NCI-H748 (cell line): ENCODE measurements at regions not wholly inside any gene's neighbourhood (a gene's known extent, or its start where the extent isn't known, plus 50 kb on each side); places are given as distances from the start of the nearest gene placed in this dataset.
A peak's percentile ranks its signal among the peaks of the same experiment; 100 is the strongest.
"Not testable (repeated sequence)": the region's sequence is repeated elsewhere in the genome, so short reads cannot be mapped to it uniquely, and the experiment has no call there.

Experiments
- DNase-seq: peaks from one replicate; lab custom pipeline; 2025; ENCODE audit not compliant: unreplicated experiment; lab: John Stamatoyannopoulos, UW

DNA sequence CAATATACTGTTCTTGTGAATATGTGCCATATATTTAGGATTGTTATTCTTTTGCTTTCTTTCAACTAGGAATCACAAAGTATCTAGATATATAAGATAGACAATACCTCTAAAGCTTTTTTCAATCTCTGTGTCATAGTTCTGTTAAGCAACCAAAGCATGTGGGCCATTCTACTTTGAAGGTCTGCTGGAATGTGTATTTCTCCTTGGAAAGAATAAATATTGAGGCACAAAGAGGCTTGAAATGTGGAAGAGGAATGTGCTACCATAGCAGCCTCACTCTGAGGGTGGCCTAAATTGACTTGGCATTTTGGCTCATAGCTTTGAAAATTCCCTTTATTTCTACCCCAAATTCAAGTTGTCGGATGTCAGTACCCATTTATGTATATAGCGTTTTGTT lies 488.5 kb upstream of the MAN1A1 start:
- DNase-seq, result no peak

DNA sequence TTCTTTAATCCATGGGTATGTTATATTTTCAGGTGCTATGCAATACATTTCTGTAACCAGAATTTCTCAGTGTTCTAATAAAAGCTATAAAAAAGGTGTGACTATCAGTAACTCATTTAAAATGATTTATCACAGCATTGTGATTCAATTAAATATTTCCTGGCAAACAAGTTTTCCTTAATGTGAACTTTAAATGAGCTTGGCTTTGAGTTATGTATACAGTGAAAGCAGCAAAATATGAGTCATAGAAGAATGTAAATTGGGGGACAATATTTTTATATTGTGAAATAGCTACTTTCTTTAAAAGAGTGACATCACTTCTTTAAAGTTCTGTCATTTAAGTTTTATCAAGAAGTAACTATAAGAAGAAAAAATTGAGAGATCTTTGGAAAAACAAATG lies 484.9 kb upstream of the MAN1A1 start:
- DNase-seq, result no peak

GRCh38 chr6:119832411-119832810 lies 482.9 kb upstream of the MAN1A1 start:
- no peak for DNase-seq

DNA sequence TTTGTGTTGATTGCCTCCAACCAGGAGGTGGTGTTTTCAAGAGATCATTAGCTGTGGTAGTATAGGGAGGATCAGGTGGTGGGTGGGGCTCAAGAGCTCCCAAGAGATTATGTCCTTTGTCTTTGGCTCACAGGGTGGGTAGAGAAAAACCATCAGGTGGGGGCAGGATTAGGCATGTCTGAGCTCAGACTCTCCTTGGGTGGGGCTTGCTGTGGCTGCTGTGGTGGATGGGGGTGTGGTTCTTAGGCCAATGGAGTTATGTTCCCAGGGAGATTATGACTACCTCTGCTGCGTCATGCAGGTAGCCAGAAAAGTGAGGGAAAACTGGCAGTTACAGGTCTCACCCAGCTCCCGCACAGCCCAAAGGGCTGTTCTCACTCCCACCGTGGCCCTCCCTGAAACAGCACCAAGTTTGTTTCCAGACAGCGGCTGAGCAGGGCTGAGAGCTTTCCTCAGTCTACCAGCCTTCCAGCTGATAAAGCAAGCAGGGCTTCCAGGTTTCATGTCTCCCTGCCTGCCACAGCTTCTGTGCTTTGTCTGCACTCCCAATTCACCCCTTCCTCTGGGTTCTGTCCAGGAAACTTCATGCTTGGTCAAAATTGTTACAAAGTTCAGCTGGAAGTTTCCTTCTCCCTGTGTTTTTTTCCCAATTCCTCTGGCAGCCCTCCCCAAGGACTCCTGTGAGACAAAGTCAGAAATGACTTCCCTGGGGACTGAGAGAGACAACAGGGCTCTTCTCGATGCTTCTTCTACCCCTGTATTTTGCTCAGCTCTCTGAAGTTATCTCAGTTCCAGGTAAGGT lies 481.1 kb upstream of the MAN1A1 start:
- peak; percentile 44 for DNase-seq

DNA sequence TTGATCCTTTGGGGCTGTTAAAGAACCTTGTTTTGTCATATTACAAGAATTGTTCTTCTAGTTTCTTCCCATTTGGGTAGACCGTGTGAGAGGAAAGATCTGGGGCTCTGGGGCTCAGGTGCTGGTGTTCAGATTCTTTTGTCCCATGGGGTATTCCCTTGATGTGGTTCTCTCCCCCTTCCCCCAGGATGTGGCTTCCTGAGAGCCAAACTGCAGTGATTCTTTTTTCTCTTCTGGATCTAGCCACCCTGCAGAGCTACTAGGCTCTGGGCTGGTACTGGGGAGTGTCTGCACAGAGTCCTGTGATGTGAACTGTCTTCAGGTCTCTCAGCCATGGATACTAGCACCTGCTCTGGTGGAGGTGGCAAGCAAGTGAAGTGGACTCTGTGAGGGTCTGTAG lies 480.5 kb upstream of the MAN1A1 start:
- DNase-seq, result no peak

DNA sequence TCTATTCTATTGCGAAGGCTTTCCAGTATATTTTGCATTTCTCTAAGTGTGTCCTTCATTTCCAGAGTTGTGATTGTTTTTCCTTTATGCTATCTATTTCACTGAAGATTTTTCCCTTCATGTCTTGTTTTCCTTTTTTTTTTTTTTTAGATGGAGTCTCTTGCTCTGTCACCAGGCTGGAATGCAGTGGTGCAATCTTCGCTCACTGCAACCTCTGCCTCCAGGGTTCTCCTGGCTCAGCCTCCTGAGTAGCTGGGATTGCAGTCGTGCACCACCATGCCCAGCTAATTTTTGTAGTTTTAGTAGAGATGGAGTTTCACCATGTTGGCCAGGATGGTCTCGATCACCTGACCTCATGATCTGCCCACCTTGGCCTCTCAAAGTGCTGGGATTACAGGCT lies 479.9 kb upstream of the MAN1A1 start:
- DNase-seq, result not testable (repeated sequence)

GRCh38 chr6:119829006-119829405 lies 479.4 kb upstream of the MAN1A1 start:
- DNase-seq, result no peak

GRCh38 chr6:119821380-119821779 lies 471.8 kb upstream of the MAN1A1 start:
- DNase-seq, result no peak

DNA sequence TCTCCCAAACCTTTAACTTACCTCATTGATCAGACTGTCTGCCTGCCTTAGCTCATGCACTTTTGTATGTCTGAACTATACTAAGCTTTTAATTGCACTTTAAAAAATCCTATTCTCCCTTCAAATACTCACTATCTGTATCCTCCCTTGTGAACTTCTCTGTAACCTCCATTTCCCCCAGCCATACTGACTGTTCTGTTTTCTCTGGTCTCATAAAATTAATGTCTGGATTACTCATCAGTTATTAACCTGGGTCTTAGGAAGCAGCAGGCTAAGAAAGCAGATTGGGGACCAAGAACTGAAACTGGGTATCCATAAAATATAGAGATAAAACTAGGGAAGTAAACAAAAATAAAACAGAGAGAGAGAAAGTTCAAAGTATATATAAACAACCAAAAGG lies 469.3 kb upstream of the MAN1A1 start:
- DNase-seq, result no peak

GRCh38 chr6:119814609-119815400 lies 465.2 kb upstream of the MAN1A1 start:
- no peak for DNase-seq

GRCh38 chr6:119802464-119802863 lies 452.9 kb upstream of the MAN1A1 start:
- DNase-seq, result no peak

DNA sequence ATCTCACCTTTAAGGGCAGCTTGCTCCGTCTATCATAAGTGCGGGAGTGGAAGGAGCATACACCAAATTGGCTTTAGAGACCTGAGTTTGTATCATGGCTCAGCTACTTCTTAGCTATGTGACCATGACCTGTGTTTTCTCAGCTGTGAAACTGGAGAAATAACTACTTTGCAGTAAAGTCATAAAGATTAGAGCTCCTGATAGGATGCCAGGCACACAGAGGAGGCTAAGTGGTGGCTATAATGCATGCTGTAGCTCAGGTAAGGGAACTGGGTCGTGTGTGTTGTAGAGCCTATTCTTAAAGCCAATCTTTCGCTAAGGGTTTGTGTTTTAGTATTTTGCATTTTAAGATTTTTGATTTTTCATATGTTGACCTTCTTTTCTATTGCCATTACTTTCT lies 451.5 kb upstream of the MAN1A1 start:
- no peak for DNase-seq

DNA sequence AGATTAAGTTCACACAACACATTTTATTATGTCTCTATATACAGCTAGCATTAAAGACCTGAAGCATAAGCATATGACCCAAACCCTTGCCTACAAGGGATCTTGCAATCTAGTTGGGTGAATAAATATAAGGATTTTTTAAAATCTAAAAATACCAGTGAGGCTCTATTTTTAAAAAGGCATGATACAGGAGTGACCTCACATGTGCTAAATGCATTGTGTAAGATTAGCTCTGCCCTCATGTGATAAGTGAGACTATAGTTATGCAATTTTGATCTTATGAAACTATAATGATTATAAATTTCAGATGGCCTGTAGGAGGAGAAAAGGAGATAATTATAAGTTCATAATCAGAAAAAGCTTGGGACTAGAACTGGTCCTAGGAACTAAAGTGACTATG lies 451.0 kb upstream of the MAN1A1 start:
- no peak for DNase-seq

DNA sequence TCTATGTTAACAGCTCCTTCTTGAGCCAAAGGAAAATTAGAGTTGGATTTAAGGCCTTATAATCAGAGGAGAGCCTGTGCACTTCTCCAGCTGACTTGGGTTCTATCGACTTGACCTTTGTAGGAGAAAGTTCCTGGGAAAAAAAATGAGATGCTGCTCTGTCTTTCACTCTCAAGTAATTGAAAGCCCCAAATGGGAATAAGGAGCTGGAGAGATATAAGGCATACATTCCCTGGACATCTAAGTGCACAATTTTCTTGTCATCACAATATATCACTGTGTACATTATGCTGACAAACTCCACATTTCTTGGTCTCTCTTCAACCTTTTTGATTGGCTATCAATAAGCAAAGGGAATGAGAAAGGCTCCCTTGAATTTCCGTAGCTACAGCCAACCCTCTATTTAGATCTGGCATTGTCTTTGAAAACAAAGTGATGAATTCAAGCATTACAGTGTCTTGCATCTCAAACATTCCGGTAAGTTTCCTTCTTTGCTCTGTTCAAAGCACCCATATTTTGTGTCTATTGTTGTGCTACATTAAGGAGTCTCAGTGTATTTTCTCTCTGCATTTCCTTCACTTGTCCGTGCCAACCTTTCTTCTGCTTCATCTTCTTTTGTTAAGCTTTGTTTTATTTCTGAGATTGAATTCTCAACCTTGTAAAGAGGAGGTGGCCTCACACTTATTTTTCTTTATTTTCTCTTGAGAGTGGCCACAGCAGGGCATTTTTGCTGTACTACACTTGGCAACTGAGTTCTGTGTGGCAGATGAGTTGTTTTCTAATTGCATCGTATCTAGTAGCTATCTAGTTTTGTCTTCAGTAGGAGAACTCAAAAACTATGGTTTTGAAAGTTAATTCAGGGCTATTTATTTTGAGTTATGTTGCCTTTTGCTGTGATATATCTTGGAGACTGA lies 450.3 kb upstream of the MAN1A1 start:
- DNase-seq, result no peak

- DNase-seq, result no peak
Measured at GRCh38 chr6:119791736-119792135, 442.2 kb upstream of the MAN1A1 start.

DNA sequence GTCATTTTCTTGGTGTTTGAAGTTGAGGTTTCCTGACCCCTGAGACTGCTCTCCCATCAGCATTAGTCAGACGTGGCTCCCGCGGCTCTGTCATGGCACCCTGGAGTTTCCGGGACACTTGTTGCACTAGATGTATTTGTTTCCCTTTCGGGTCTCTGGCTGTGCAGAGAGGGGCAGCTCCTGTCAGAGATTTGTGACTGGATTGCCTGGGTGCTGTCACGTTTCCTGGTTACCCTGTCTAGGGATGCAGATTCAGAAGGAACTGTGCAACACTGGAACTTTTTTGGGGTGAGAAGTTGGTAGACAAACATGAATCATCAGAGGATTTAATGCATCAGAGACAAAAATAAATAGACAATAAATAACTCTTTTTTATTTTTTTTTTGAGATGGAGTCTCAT lies 431.8 kb upstream of the MAN1A1 start:
- no peak for DNase-seq

DNA sequence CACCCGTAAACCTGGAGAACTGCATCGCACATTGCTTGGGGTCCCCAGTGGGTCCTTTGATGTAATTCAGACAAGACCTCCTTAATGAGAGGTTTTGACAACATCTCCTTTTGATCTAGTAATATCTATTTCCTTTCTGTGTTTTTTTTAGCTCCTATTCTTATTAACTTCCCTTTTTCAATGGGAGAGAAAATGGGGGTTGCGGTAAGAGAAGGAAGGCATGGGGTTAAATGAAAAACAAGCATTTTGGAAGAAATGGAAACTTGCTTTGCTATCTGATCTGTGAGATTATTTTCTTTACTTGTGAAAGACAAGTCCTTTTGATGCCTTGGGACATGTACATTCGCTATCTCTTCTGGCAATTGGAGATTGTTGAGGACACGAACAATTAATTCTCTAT lies 418.6 kb upstream of the MAN1A1 start:
- DNase-seq, result no peak

GRCh38 chr6:119764927-119765681 lies 415.5 kb upstream of the MAN1A1 start:
- DNase-seq, result no peak

DNA sequence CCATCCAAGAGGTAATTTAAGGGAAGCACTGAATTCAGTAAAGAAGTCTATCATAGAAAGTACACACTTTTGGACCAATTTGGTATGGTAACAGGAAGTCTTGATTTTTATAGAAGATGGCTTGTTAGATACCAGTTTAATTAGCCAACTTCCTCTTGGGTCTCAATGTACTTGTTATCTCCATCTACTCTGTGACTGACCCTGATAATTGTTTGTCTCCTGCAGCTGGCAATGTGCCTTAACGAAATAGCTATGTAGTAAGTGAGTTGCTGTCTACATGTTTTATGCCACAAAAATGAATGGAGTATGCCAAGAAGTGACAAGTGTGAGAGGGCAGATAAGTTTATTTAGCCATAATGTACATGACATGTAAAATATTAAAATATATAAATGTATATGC lies 410.5 kb upstream of the MAN1A1 start:
- no peak for DNase-seq

GRCh38 chr6:119758385-119758784 lies 408.8 kb upstream of the MAN1A1 start:
- no peak for DNase-seq

DNA sequence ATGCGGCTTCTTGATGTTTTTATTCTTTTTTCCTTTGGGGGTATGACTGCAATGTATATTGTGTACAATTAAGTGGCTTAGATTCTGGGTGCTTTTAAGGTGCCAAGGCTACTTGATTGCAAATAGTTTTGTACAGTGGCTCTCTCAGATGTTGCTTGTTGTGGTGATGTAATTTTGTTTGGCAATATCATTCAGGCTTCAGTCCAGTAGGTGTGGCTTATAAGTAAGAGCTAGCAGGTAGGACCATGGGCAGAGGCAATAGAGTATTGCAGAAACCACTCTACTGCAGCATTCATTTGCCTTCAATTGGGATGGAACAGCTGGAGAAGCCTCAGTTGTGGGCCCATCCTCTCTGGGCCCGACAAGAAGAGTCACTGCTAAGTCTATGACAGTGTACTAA lies 407.9 kb upstream of the MAN1A1 start:
- DNase-seq, result no peak
